CD8-positive, alpha-beta memory T cell (primary cell): ENCODE measurements at regions not wholly inside any gene's neighbourhood (a gene's known extent, or its start where the extent isn't known, plus 50 kb on each side); places are given as distances from the start of the nearest gene placed in this dataset.
A peak's percentile ranks its signal among the peaks of the same experiment; 100 is the strongest.

Experiments used
- CTCF ChIA-PET: fragments of 350-600 bp; sonication (Branson Sonifier 250); formaldehyde crosslinking; loops from one replicate; lab custom pipeline; 2021; ENCODE audit warnings: antibody characterized with exemption; lab: Charles Lee
- POLR2A ChIA-PET: fragments of 350-600 bp; sonication (Branson Sonifier 250); formaldehyde crosslinking; loops from one replicate; lab custom pipeline; 2021; ENCODE audit warnings: antibody characterized with exemption; lab: Charles Lee
- DNase-seq, 5 donors: peaks; one replicate each; pipeline versions ENCODE4 v3.0.0 to v3.0.0-alpha.2; 2020 to 2022; ENCODE audit warnings: mixed read lengths in 1 of 5
- H3K27ac ChIP-seq: one replicate; pipeline ENCODE4 v1.7.0; 2013; ENCODE audit warnings: low read depth, mild to moderate bottlenecking, low read length, moderate library complexity
- H3K27me3 ChIP-seq: 2 replicates; pipeline ENCODE4 v1.7.0; 2013; ENCODE audit warnings: low read length, mild to moderate bottlenecking; ENCODE audit not compliant: insufficient read depth, poor library complexity, severe bottlenecking
- H3K36me3 ChIP-seq: 2 replicates; pipeline ENCODE4 v1.7.0; 2013; ENCODE audit warnings: mild to moderate bottlenecking, low read length, moderate library complexity; ENCODE audit not compliant: insufficient read depth
- H3K4me1 ChIP-seq: 2 replicates; pipeline ENCODE4 v1.7.0; 2013; ENCODE audit warnings: mild to moderate bottlenecking, low read length, moderate library complexity; ENCODE audit not compliant: insufficient read depth
- H3K4me3 ChIP-seq: 2 replicates; pipeline ENCODE4 v1.7.0; 2013; ENCODE audit warnings: mild to moderate bottlenecking, low read length
- H3K9me3 ChIP-seq: 2 replicates; pipeline ENCODE4 v1.7.0; 2013; ENCODE audit warnings: mild to moderate bottlenecking, low read length
- H3K27ac Mint-ChIP-seq, 8 donors: one replicate each; pipeline ENCODE4 v1.8.0; 2020 to 2021; ENCODE audit warnings: mixed read lengths in 8 of 8, mild to moderate bottlenecking in 6 of 8, inconsistent platforms in 3 of 8, moderate library complexity in 3 of 8
- H3K27me3 Mint-ChIP-seq, 2 donors: one replicate each; pipeline ENCODE4 v1.8.0; 2020 to 2021; ENCODE audit warnings: mixed read lengths in 2 of 2, mild to moderate bottlenecking in 1 of 2, moderate library complexity in 1 of 2
- H3K36me3 Mint-ChIP-seq, 3 donors: one replicate each; pipeline ENCODE4 v1.8.0; 2020 to 2021; ENCODE audit warnings: mixed read lengths in 3 of 3, inconsistent platforms in 1 of 3, mild to moderate bottlenecking in 1 of 3
- H3K4me1 Mint-ChIP-seq, 3 donors: one replicate each; pipeline ENCODE4 v1.8.0; 2020 to 2021; ENCODE audit warnings: mixed read lengths in 3 of 3, inconsistent platforms in 1 of 3, mild to moderate bottlenecking in 1 of 3
- H3K4me3 Mint-ChIP-seq, 7 donors: one replicate each; pipeline ENCODE4 v1.8.0; 2020 to 2021; ENCODE audit warnings: mixed read lengths in 7 of 7, mild to moderate bottlenecking in 6 of 7, moderate library complexity in 4 of 7, inconsistent platforms in 2 of 7
- H3K9me3 Mint-ChIP-seq, 5 donors: one replicate each; pipeline ENCODE4 v1.8.0; 2020 to 2022; ENCODE audit warnings: mixed read lengths in 5 of 5, mild to moderate bottlenecking in 3 of 5, moderate library complexity in 2 of 5, inconsistent platforms in 1 of 5

- H3K36me3 ChIP-seq = no peaks in the 10 kb centered on the region
- no peak for DNase-seq
- Mint-ChIP-seq H3K27me3 (peaks cover 6 to 34% of the 10 kb centered on the region in 2 donors), H3K4me1 (no peaks in the 10 kb centered on the region), H3K9me3 (no peaks in the 10 kb centered on the region), H3K27ac (peak overlapping the region in 1 of 8 donors; percentile 29), H3K36me3 (no peaks in the 10 kb centered on the region), H3K4me3 (no peak overlapping the region)
- no peaks in the 10 kb centered on the region for H3K9me3 ChIP-seq
- POLR2A ChIA-PET = no interaction called here
- no peak overlapping the region for H3K27ac ChIP-seq
- H3K4me1 ChIP-seq = no peaks in the 10 kb centered on the region
- no peak overlapping the region for H3K4me3 ChIP-seq
- no peaks in the 10 kb centered on the region for H3K27me3 ChIP-seq
- CTCF ChIA-PET = no interaction called here
Measured at GRCh38 chr5:171629628-171630349, 155.8 kb upstream of the SMIM23 start.

DNA sequence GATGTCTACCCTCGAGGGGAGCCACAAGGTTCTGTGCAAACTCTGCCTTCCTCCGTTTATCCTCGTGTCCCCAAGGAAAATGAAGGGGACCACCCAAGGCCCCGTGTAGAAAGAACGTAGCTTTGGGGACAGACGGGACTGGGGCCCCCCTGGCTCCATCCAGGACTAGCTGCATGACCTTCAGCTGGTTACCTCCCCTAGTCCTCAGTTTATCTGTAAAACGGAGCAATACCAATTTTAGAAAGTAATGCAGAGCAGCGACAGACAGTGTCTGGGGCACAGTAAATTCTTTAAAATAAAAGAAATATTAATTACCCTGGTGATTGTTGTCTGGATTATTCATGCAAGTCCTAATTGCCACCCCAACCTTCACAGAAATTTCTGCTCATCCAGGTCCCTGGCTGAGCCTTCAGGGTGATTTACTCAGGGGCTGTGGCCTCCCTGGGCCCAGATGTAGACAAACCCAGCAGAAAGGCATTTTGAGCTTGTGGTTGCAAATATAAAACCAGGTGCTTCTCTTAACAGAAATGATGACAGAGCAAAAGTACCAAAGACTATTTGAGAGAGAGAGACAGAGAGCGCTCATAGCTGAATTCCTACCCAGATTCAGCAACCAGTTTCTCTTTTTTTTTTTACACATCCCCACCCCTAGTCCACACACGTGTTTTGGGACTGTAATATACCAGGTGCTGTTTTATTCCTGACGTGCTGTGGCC lies 155.1 kb upstream of the SMIM23 start:
- no peaks in the 10 kb centered on the region for H3K4me1 ChIP-seq
- H3K4me1 Mint-ChIP-seq = no peaks in the 10 kb centered on the region
- H3K27ac Mint-ChIP-seq = no peak overlapping the region
- no peak overlapping the region for H3K4me3 ChIP-seq
- CTCF ChIA-PET = no interaction called here
- H3K36me3 ChIP-seq = no peaks in the 10 kb centered on the region
- POLR2A ChIA-PET = no interaction called here
- H3K4me3 Mint-ChIP-seq = no peak overlapping the region
- no peak for DNase-seq
- H3K36me3 Mint-ChIP-seq = no peaks in the 10 kb centered on the region
- no peaks in the 10 kb centered on the region for H3K27me3 ChIP-seq
- peaks cover 6 to 39% of the 10 kb centered on the region in 2 donors for H3K27me3 Mint-ChIP-seq
- no peak overlapping the region for H3K27ac ChIP-seq
- no peaks in the 10 kb centered on the region for H3K9me3 ChIP-seq
- H3K9me3 Mint-ChIP-seq = no peaks in the 10 kb centered on the region

GRCh38 chr5:171632616-171633015 lies 153.0 kb upstream of the SMIM23 start:
- no peak overlapping the region for H3K4me3 ChIP-seq
- H3K27me3 ChIP-seq = no peaks in the 10 kb centered on the region
- Mint-ChIP-seq H3K36me3 (no peaks in the 10 kb centered on the region), H3K9me3 (no peaks in the 10 kb centered on the region), H3K4me1 (no peaks in the 10 kb centered on the region), H3K27ac (no peak overlapping the region), H3K27me3 (peaks cover 8 to 45% of the 10 kb centered on the region in 2 donors), H3K4me3 (no peak overlapping the region)
- no peaks in the 10 kb centered on the region for H3K36me3 ChIP-seq
- no peaks in the 10 kb centered on the region for H3K4me1 ChIP-seq
- no peak overlapping the region for H3K27ac ChIP-seq
- POLR2A ChIA-PET = no interaction called here
- CTCF ChIA-PET = no interaction called here
- DNase-seq = no peak
- no peaks in the 10 kb centered on the region for H3K9me3 ChIP-seq

DNA sequence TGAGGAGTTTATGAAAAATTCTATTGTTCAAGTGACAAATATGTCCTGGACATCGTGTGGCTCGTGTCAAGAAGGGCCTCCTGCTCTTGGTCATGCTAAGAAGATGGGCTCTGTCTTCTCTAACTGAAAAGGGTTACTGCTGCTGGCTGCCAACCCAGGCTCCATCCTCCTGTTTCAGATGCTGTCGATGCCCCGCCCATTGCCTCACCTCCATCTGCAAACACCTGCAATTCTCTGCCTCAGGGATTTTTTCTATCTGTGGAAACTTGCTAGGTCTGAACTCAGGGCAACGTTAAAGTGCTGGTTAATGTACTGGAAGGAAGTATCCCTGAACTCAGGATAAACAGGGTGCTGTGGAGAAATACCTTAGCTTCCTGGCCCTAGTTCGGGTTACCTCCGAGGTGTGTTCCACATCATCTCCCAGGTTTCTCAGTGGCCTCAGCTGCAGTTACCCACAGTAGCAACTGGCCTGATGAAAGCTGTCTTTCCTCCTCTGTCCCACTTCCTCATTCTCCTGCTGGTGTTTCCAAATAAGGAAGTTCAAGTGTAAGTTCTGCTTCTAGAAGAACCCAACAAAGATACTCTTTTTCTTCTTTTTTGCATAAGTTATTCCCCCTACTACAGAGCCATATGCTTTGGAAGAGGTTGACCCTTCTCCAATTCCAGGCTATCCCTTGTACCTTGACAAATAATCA lies 151.7 kb upstream of the SMIM23 start:
- H3K27ac ChIP-seq = no peak overlapping the region
- ChIA-PET CTCF (no interaction called here), POLR2A (no interaction called here)
- no peaks in the 10 kb centered on the region for H3K4me1 ChIP-seq
- H3K36me3 ChIP-seq = no peaks in the 10 kb centered on the region
- no peak overlapping the region for H3K4me3 Mint-ChIP-seq
- no peaks in the 10 kb centered on the region for H3K36me3 Mint-ChIP-seq
- H3K9me3 Mint-ChIP-seq = no peaks in the 10 kb centered on the region
- H3K27me3 ChIP-seq = no peaks in the 10 kb centered on the region
- no peaks in the 10 kb centered on the region for H3K9me3 ChIP-seq
- H3K27ac Mint-ChIP-seq = no peak overlapping the region
- H3K4me3 ChIP-seq = no peak overlapping the region
- no peaks in the 10 kb centered on the region for H3K4me1 Mint-ChIP-seq
- no peak for DNase-seq
- peaks cover 12 to 36% of the 10 kb centered on the region in 2 donors for H3K27me3 Mint-ChIP-seq

GRCh38 chr5:171634511-171634910 lies 151.1 kb upstream of the SMIM23 start:
- DNase-seq = no peak
- Mint-ChIP-seq H3K4me1 (no peaks in the 10 kb centered on the region), H3K9me3 (no peaks in the 10 kb centered on the region), H3K27me3 (peaks cover 12 to 33% of the 10 kb centered on the region in 2 donors), H3K36me3 (no peaks in the 10 kb centered on the region), H3K27ac (no peak overlapping the region), H3K4me3 (no peak overlapping the region)
- Histone ChIP-seq H3K9me3 (no peaks in the 10 kb centered on the region), H3K27me3 (no peaks in the 10 kb centered on the region), H3K4me3 (no peak overlapping the region), H3K27ac (no peak overlapping the region), H3K36me3 (no peaks in the 10 kb centered on the region), H3K4me1 (no peaks in the 10 kb centered on the region)
- POLR2A ChIA-PET = no interaction called here
- CTCF ChIA-PET = no interaction called here

- CTCF ChIA-PET = no interaction called here
- Histone ChIP-seq H3K4me1 (no peaks in the 10 kb centered on the region), H3K9me3 (no peaks in the 10 kb centered on the region), H3K4me3 (no peak overlapping the region), H3K36me3 (no peaks in the 10 kb centered on the region), H3K27ac (no peak overlapping the region), H3K27me3 (no peaks in the 10 kb centered on the region)
- no peaks in the 10 kb centered on the region for H3K36me3 Mint-ChIP-seq
- no peaks in the 10 kb centered on the region for H3K9me3 Mint-ChIP-seq
- H3K4me1 Mint-ChIP-seq = no peaks in the 10 kb centered on the region
- H3K27me3 Mint-ChIP-seq = peaks cover 12 to 33% of the 10 kb centered on the region in 2 donors
- no peak overlapping the region for H3K27ac Mint-ChIP-seq
- DNase-seq = no peak
- no peak overlapping the region for H3K4me3 Mint-ChIP-seq
- POLR2A ChIA-PET = no interaction called here
Measured at GRCh38 chr5:171635028-171635427, 150.6 kb upstream of the SMIM23 start.

GRCh38 chr5:171635561-171636245 lies 149.9 kb upstream of the SMIM23 start:
- Histone ChIP-seq H3K27me3 (no peaks in the 10 kb centered on the region), H3K4me1 (no peaks in the 10 kb centered on the region), H3K27ac (no peak overlapping the region), H3K4me3 (no peak overlapping the region), H3K9me3 (no peaks in the 10 kb centered on the region), H3K36me3 (no peaks in the 10 kb centered on the region)
- H3K4me1 Mint-ChIP-seq = no peaks in the 10 kb centered on the region
- H3K4me3 Mint-ChIP-seq = no peak overlapping the region
- H3K36me3 Mint-ChIP-seq = no peaks in the 10 kb centered on the region
- H3K9me3 Mint-ChIP-seq = no peaks in the 10 kb centered on the region
- no peak for DNase-seq
- no peak overlapping the region for H3K27ac Mint-ChIP-seq
- ChIA-PET POLR2A (no interaction called here), CTCF (no interaction called here)
- peaks cover 12 to 33% of the 10 kb centered on the region in 2 donors for H3K27me3 Mint-ChIP-seq

DNA sequence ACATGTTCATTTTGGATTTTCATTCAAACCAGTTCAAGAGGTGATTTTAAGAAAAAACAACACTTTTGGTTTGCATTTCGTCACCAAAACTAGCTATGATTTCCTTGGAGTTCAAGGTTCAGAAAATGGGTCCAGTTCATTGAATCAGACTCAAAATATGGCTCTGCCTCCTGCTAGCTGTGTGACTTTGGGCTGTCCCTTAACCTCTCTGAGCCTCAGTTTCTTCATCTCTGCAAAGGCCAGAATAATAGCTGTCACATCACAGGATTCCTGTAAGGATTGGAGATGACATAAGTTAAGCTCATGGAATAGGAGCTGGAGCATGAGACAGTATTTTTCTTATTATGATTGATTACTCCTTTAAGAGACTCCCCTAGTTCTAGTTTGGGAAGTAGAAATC lies 147.8 kb upstream of the SMIM23 start:
- Histone ChIP-seq H3K27ac (no peak overlapping the region), H3K9me3 (no peaks in the 10 kb centered on the region), H3K36me3 (no peaks in the 10 kb centered on the region), H3K27me3 (no peaks in the 10 kb centered on the region), H3K4me1 (no peaks in the 10 kb centered on the region), H3K4me3 (no peak overlapping the region)
- DNase-seq = no peak
- H3K4me3 Mint-ChIP-seq = no peak overlapping the region
- H3K36me3 Mint-ChIP-seq = no peaks in the 10 kb centered on the region
- POLR2A ChIA-PET = no interaction called here
- CTCF ChIA-PET = no interaction called here
- H3K27me3 Mint-ChIP-seq = peaks cover 13 to 21% of the 10 kb centered on the region in 2 donors
- no peak overlapping the region for H3K27ac Mint-ChIP-seq
- no peaks in the 10 kb centered on the region for H3K9me3 Mint-ChIP-seq
- H3K4me1 Mint-ChIP-seq = no peaks in the 10 kb centered on the region
